ENCODE measurements at regions not wholly inside any gene's neighbourhood (a gene's known extent, or its start where the extent isn't known, plus 50 kb on each side); places are given as distances from the start of the nearest gene placed in this dataset.

GRCh38 chr18:8957731-8958130 lies 144.8 kb upstream of the NDUFV2 start:
- ChIA-PET POLR2A (no interaction called here), CTCF (interaction anchor here (2.0 kb wide), 1 partner anchor 30 kb away, joined by 5 read pairs; no protein-coding TSS in a partner anchor)
- Histone ChIP-seq H4K20me1 (ENCODE audit: control insufficient read depth, insufficient read depth, low read length, poor library complexity, severe bottlenecking) (no peaks in the 10 kb centered on the region), H3K27me3 (replicated peaks in 1 of 4; ENCODE audit: control extremely low read depth in 1 of 4, control insufficient read depth in 3 of 4, insufficient read depth in 4 of 4, low read length in 3 of 4) (no peaks in the 10 kb centered on the region), H2AFZ (ENCODE audit: insufficient read depth, low read depth, low read length, poor library complexity, severe bottlenecking) (no peak overlapping the region), H3K9me3 (ENCODE audit: control extremely low read depth in 1 of 3, control insufficient read depth in 2 of 3, insufficient read depth in 1 of 3, low read length in 2 of 3) (peaks cover 0 to 6% (median 1%) of the 10 kb centered on the region in 3 donors), H3K4me2 (replicated peaks; ENCODE audit: low read depth, low read length, poor library complexity, severe bottlenecking) (no peak overlapping the region), H3K4me3 (ENCODE audit: control extremely low read depth in 1 of 5, extremely low read depth in 1 of 5, insufficient read depth in 1 of 5, low read depth in 2 of 5, low read length in 4 of 5) (no peak overlapping the region), H3K27ac (ENCODE audit: low read length in 2 of 2) (no peak overlapping the region), H3K79me2 (ENCODE audit: control insufficient read depth, insufficient read depth, low read length) (no peaks in the 10 kb centered on the region), H3K9ac (ENCODE audit: low read length) (no peak overlapping the region), H3K4me1 (ENCODE audit: control insufficient read depth in 2 of 2, insufficient read depth in 2 of 2, low read length in 2 of 2) (peaks cover 10 to 13% of the 10 kb centered on the region in 2 donors), H3K36me3 (replicated peaks in 1 of 2; ENCODE audit: control extremely low read depth in 1 of 2, control insufficient read depth in 1 of 2, extremely low read depth in 1 of 2, insufficient read depth in 2 of 2, low read length in 1 of 2) (no peaks in the 10 kb centered on the region)
- DNase-seq, result no peak
- intact Hi-C loops (cut with micrococcal nuclease), result no loop called here
- Mint-ChIP-seq H3K27ac (no peak overlapping the region), H3K4me3 (no peak overlapping the region), H3K4me1 (peaks cover 23% of the 10 kb centered on the region), H3K27me3 (no peaks in the 10 kb centered on the region), H3K9me3 (ENCODE audit: insufficient read depth) (peaks cover 2% of the 10 kb centered on the region)
- TF ChIP-seq EZH2 (IDR thresholded peaks at IDR 0.05; ENCODE audit: borderline replicate concordance, insufficient read depth, low read depth, low read length, poor library complexity, severe bottlenecking) (no peak), CTCF (IDR thresholded peaks at IDR 0.05) (no peak)
- no peak for ATAC-seq (ENCODE audit: low read depth)

GRCh38 chr18:8958660-8959059 lies 143.8 kb upstream of the NDUFV2 start:
- no CpG with 5 or more reads among the region's 3 CpGs for WGBS (ENCODE audit: insufficient coverage)
- Histone ChIP-seq H3K27ac (ENCODE audit: low read length in 2 of 2) (no peak overlapping the region), H3K4me3 (ENCODE audit: control extremely low read depth in 1 of 5, extremely low read depth in 1 of 5, insufficient read depth in 1 of 5, low read depth in 2 of 5, low read length in 4 of 5) (no peak overlapping the region), H3K4me2 (replicated peaks; ENCODE audit: low read depth, low read length, poor library complexity, severe bottlenecking) (no peak overlapping the region), H3K79me2 (ENCODE audit: control insufficient read depth, insufficient read depth, low read length) (no peaks in the 10 kb centered on the region), H3K27me3 (replicated peaks in 1 of 4; ENCODE audit: control extremely low read depth in 1 of 4, control insufficient read depth in 3 of 4, insufficient read depth in 4 of 4, low read length in 3 of 4) (no peaks in the 10 kb centered on the region), H2AFZ (ENCODE audit: insufficient read depth, low read depth, low read length, poor library complexity, severe bottlenecking) (no peak overlapping the region), H3K9me3 (ENCODE audit: control extremely low read depth in 1 of 3, control insufficient read depth in 2 of 3, insufficient read depth in 1 of 3, low read length in 2 of 3) (peaks cover 0 to 1% (median under 1%) of the 10 kb centered on the region in 3 donors), H3K9ac (ENCODE audit: low read length) (no peak overlapping the region), H3K36me3 (replicated peaks in 1 of 2; ENCODE audit: control extremely low read depth in 1 of 2, control insufficient read depth in 1 of 2, extremely low read depth in 1 of 2, insufficient read depth in 2 of 2, low read length in 1 of 2) (no peaks in the 10 kb centered on the region), H3K4me1 (ENCODE audit: control insufficient read depth in 2 of 2, insufficient read depth in 2 of 2, low read length in 2 of 2) (peaks cover 4 to 6% of the 10 kb centered on the region in 2 donors), H4K20me1 (ENCODE audit: control insufficient read depth, insufficient read depth, low read length, poor library complexity, severe bottlenecking) (no peaks in the 10 kb centered on the region)
- Mint-ChIP-seq H3K27me3 (no peaks in the 10 kb centered on the region), H3K27ac (no peak overlapping the region), H3K4me1 (peaks cover 21% of the 10 kb centered on the region), H3K9me3 (ENCODE audit: insufficient read depth) (peaks cover 2% of the 10 kb centered on the region), H3K4me3 (no peak overlapping the region)
- DNase-seq (no peak), ATAC-seq (ENCODE audit: low read depth) (no peak)
- intact Hi-C loops (cut with micrococcal nuclease), result no loop called here
- no peak for TF ChIP-seq CTCF (IDR thresholded peaks at IDR 0.05)
- no peak for TF ChIP-seq EZH2 (IDR thresholded peaks at IDR 0.05; ENCODE audit: borderline replicate concordance, insufficient read depth, low read depth, low read length, poor library complexity, severe bottlenecking)
- CTCF ChIA-PET, result interaction anchor here (2.0 kb wide), 1 partner anchor 29 kb away, joined by 5 read pairs; no protein-coding TSS in a partner anchor
- POLR2A ChIA-PET, result no interaction called here
